SU-DHL-6 (cell line): ENCODE measurements at regions not wholly inside any gene's neighbourhood (a gene's known extent, or its start where the extent isn't known, plus 50 kb on each side); places are given as distances from the start of the nearest gene placed in this dataset.

Source experiments
- EZH2phosphoT487 ChIP-seq: fragments of 200-600 bp; sonication (generic), shearing (Covaris generic); conservative IDR thresholded peaks from 2 replicates; pipeline ENCODE4 v1.6.1; 2018; ENCODE audit warnings: mild to moderate bottlenecking, antibody characterized with exemption, low read length, moderate library complexity, mixed read lengths
- TF ChIP-seq, protein P1 (sequence below): fragments of 200-600 bp; sonication (generic); IDR thresholded peaks from one replicate; pipeline ENCODE4 v1.5.1; 2017; ENCODE audit warnings: antibody characterized with exemption, mild to moderate bottlenecking, low read length, moderate library complexity; ENCODE audit not compliant: insufficient read depth, poor library complexity, severe bottlenecking

DNA sequence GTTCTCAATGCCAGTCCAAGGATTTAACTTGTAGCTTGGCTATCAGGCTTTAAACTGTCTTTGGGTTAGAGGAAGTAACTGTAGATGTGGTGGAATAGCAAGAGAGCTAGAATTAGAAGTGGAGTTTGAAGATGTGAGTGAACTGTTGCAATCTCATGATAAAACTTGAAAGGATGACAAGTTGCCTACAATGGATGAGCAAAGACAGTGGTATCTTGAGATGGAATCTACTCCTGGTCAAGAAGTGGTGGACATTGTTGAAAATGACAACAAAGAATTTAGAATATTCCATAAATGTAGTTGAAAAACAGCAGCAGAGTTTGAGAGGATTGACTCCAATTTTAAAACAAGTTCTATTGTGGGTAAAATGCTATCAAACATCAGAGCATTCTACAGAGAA is 199.0 kb downstream of the DUSP6 start:
- TF ChIP-seq, protein P1, sequence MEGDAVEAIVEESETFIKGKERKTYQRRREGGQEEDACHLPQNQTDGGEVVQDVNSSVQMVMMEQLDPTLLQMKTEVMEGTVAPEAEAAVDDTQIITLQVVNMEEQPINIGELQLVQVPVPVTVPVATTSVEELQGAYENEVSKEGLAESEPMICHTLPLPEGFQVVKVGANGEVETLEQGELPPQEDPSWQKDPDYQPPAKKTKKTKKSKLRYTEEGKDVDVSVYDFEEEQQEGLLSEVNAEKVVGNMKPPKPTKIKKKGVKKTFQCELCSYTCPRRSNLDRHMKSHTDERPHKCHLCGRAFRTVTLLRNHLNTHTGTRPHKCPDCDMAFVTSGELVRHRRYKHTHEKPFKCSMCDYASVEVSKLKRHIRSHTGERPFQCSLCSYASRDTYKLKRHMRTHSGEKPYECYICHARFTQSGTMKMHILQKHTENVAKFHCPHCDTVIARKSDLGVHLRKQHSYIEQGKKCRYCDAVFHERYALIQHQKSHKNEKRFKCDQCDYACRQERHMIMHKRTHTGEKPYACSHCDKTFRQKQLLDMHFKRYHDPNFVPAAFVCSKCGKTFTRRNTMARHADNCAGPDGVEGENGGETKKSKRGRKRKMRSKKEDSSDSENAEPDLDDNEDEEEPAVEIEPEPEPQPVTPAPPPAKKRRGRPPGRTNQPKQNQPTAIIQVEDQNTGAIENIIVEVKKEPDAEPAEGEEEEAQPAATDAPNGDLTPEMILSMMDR = no peak
- TF ChIP-seq EZH2phosphoT487 = no peak
